Astrocyte (in vitro differentiated cells and primary cell): ENCODE measurements at regions not wholly inside any gene's neighbourhood (a gene's known extent, or its start where the extent isn't known, plus 50 kb on each side); places are given as distances from the start of the nearest gene placed in this dataset.

Experiments used
- EZH2 ChIP-seq: IDR thresholded peaks from 2 replicates; pipeline ENCODE4 v1.6.1; 2012; ENCODE audit warnings: mild to moderate bottlenecking, low read length, inconsistent platforms; ENCODE audit not compliant: insufficient read depth
- TF ChIP-seq, protein P1 (sequence below): IDR thresholded peaks from 2 replicates; pipeline ENCODE4 v1.5.1; 2011; ENCODE audit warnings: low read depth, mild to moderate bottlenecking, inconsistent platforms, low read length, moderate library complexity; ENCODE audit not compliant: insufficient read depth

DNA sequence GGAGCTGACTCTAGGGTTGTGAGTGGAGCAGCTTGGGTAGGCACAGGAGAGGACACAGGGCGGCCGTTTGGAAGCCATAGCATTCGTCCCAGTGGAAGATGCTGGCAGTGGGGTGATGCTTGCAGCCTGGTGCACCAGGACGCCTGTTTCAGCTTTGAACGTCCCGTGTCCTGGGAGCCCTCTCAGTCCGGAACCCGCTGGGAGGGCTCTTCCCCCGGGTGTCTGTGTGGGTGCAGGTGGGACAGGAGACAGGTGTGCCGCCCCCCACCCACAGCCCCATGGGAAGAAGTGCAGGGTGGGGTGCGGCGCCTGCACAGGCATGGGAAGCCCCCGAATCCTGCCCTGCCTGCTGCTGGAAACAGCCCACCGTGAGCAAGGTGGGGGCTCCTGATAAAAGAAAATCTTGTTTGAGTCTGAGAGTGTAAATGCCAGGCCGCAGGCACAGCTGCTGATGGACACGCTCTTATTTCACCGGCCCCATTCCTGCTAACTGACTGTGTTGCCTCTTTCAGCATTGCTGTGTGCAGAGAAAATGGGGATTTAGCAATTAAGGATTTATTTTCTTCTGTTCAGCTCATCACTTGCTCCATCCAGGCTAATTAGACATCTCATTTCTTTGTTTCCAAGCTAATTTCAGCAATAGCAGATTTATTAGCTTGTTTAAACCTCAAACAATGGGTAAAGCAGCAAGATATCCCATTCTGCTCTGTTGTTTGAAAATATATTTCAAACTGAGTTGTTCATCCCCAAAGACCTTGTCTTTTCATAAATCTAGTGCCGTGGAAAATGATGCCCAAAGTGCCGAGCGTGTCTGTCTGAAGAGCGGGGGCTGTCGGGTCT is 54.9 kb upstream of the DPYSL4 start:
- TF ChIP-seq, protein P1, sequence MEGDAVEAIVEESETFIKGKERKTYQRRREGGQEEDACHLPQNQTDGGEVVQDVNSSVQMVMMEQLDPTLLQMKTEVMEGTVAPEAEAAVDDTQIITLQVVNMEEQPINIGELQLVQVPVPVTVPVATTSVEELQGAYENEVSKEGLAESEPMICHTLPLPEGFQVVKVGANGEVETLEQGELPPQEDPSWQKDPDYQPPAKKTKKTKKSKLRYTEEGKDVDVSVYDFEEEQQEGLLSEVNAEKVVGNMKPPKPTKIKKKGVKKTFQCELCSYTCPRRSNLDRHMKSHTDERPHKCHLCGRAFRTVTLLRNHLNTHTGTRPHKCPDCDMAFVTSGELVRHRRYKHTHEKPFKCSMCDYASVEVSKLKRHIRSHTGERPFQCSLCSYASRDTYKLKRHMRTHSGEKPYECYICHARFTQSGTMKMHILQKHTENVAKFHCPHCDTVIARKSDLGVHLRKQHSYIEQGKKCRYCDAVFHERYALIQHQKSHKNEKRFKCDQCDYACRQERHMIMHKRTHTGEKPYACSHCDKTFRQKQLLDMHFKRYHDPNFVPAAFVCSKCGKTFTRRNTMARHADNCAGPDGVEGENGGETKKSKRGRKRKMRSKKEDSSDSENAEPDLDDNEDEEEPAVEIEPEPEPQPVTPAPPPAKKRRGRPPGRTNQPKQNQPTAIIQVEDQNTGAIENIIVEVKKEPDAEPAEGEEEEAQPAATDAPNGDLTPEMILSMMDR: no peak
- TF ChIP-seq EZH2: no peak
